ENCODE measurements at regions not wholly inside any gene's neighbourhood (a gene's known extent, or its start where the extent isn't known, plus 50 kb on each side); places are given as distances from the start of the nearest gene placed in this dataset.

DNA sequence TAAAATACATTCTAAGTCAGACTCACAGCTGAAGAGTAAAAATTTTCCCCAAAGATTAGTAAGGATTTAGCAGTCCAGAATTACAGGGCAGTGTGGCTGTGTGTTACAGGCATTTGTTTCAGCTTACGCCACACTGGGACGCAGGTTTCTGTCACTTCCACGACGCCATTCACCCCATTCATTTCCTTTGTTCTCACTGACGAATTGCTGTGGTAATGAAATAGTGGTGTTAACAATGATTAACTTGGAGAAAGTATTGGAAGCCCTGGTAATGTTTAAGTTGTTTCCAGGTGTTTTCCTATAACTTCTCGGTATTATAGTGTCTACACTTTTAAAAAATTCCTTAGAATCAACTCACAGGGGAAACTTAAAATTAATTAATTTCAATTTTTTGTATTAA is 370.9 kb downstream of the SH2D4B start:
- WGBS, 4 donors = 54 to 73% (median 64%) methylated on average over 6 of the region's 6 CpGs
- H3K36me3 ChIP-seq = no peaks in the 10 kb centered on the region
- no peak overlapping the region for H3K4me3 ChIP-seq
- TF ChIP-seq, protein P1, sequence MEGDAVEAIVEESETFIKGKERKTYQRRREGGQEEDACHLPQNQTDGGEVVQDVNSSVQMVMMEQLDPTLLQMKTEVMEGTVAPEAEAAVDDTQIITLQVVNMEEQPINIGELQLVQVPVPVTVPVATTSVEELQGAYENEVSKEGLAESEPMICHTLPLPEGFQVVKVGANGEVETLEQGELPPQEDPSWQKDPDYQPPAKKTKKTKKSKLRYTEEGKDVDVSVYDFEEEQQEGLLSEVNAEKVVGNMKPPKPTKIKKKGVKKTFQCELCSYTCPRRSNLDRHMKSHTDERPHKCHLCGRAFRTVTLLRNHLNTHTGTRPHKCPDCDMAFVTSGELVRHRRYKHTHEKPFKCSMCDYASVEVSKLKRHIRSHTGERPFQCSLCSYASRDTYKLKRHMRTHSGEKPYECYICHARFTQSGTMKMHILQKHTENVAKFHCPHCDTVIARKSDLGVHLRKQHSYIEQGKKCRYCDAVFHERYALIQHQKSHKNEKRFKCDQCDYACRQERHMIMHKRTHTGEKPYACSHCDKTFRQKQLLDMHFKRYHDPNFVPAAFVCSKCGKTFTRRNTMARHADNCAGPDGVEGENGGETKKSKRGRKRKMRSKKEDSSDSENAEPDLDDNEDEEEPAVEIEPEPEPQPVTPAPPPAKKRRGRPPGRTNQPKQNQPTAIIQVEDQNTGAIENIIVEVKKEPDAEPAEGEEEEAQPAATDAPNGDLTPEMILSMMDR (IDR thresholded peaks at IDR 0.05) = no peak
- TF ChIP-seq POLR2A (IDR thresholded peaks at IDR 0.05) = no peak
- no peak overlapping the region for H3K27ac ChIP-seq
- no peaks in the 10 kb centered on the region for H3K4me1 ChIP-seq
- intact Hi-C loops (cut with DNase I) = no loop called here
- H3K9me3 ChIP-seq = no peaks in the 10 kb centered on the region
- DNase-seq (no peak), ATAC-seq (no peak)
- no peaks in the 10 kb centered on the region for H3K27me3 ChIP-seq

DNA sequence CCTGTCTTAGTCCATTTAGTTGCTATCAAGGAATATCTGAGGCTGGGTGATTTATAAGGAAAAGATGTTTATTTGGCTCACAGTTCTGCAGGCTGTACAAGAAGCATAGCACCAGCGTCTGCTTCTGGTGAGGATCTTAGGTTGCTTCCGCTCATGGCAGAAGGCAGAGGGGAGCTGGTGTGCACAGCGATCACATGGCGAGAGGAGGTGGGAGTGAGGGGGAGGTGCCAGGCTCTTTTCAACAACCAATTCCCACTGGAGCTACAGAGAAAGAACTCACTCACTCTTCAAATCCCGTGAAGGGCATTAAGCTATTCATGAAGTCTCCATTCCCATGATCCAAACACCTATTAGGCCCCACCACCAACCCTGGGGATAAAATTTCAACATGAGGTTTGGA is 371.6 kb downstream of the SH2D4B start:
- ATAC-seq (no peak), DNase-seq (no peak)
- no peak for TF ChIP-seq POLR2A (IDR thresholded peaks at IDR 0.05)
- TF ChIP-seq, protein P1 (IDR thresholded peaks at IDR 0.05) = no peak
- no peaks in the 10 kb centered on the region for H3K4me1 ChIP-seq
- H3K27ac ChIP-seq = no peak overlapping the region
- no peaks in the 10 kb centered on the region for H3K36me3 ChIP-seq
- intact Hi-C loops (cut with DNase I) = no loop called here
- no peaks in the 10 kb centered on the region for H3K27me3 ChIP-seq
- WGBS, 4 donors = 69 to 81% (median 70%) methylated on average over 5 of the region's 5 CpGs
- no peak overlapping the region for H3K4me3 ChIP-seq
- H3K9me3 ChIP-seq = no peaks in the 10 kb centered on the region

- no peaks in the 10 kb centered on the region for H3K9me3 ChIP-seq
- TF ChIP-seq, protein P1 (IDR thresholded peaks at IDR 0.05) = no peak
- no peak for TF ChIP-seq POLR2A (IDR thresholded peaks at IDR 0.05)
- no peak overlapping the region for H3K27ac ChIP-seq
- ATAC-seq = no peak
- no peak for DNase-seq
- no peak overlapping the region for H3K4me3 ChIP-seq
- WGBS, 4 donors = 29 to 39% (median 34%) methylated on average over 5 of the region's 5 CpGs
- H3K27me3 ChIP-seq = peaks cover 0 to 16% (median 3%) of the 10 kb centered on the region in 9 donors
- H3K4me1 ChIP-seq = no peaks in the 10 kb centered on the region
- no peaks in the 10 kb centered on the region for H3K36me3 ChIP-seq
- intact Hi-C loops (cut with DNase I) = no loop called here
Measured at GRCh38 chr10:80917636-80918035, 379.9 kb downstream of the SH2D4B start.

DNA sequence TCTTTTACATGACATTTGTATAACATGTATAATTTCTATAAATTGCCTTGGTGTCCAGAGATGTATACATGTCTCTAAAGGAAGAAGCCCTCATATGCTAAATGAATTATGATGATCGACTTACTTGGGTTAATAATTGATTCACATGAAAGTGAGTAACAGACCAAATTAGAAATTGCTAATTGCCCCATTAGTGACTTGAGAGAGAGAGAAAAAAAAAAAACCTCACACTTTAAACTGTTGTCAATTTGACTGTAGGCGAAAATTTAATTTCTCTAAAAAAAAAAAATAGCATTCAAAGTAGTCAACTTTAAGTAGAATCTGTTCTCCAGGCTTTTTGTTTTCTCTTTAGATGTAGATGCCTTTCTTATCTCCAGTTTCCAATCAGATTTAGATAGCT is 383.3 kb downstream of the SH2D4B start:
- H3K36me3 ChIP-seq = no peaks in the 10 kb centered on the region
- no peaks in the 10 kb centered on the region for H3K9me3 ChIP-seq
- no peak overlapping the region for H3K27ac ChIP-seq
- no peaks in the 10 kb centered on the region for H3K4me1 ChIP-seq
- peaks cover 0 to 16% (median 3%) of the 10 kb centered on the region in 9 donors for H3K27me3 ChIP-seq
- 71 to 84% (median 77%) methylated on average over 2 of the region's 2 CpGs for WGBS, 4 donors
- no peak for ATAC-seq
- H3K4me3 ChIP-seq = no peak overlapping the region
- intact Hi-C loops (cut with DNase I) = loop anchor here (5.0 to 10.0 kb wide), 12 partner anchors 219 to 546 kb away; no protein-coding TSS in a partner anchor
- DNase-seq = no peak
- TF ChIP-seq, protein P1 (IDR thresholded peaks at IDR 0.05) = no peak
- no peak for TF ChIP-seq POLR2A (IDR thresholded peaks at IDR 0.05)
